K562 (cell line): ENCODE measurements at regions not wholly inside any gene's neighbourhood (a gene's known extent, or its start where the extent isn't known, plus 50 kb on each side); places are given as distances from the start of the nearest gene placed in this dataset.

Experiments
- ATAC-seq: fragments of 200-7000 bp; cut with Tn5 transposase; 3 replicates; pipeline ENCODE4 v1.9.1; 2020; ENCODE audit warnings: moderate library complexity
- BruUV-seq: library from RNA; stranded (reverse); fragments of 400-500 nt; replicated peaks from 2 replicates; lab custom pipeline; 2021; lab: Mats Ljungman, UMichigan
- CTCF ChIA-PET: fragments of 300-600 bp; formaldehyde crosslinking; extraction: SDS; loops from one replicate; lab custom pipeline; 2021; ENCODE audit warnings: low intra/inter-chr PET ratio; lab: Yijun Ruan, JAX
- POLR2A ChIA-PET: fragments of 300-600, 350-650 bp; sonication (Branson Sonifier 250); formaldehyde crosslinking; extraction: SDS; loops from one replicate; lab custom pipeline; 2021; ENCODE audit warnings: antibody characterized with exemption, inconsistent platforms; lab: Yijun Ruan, JAX
- DNase-seq, 4 experiments: peaks; one replicate each; pipeline versions ENCODE4 v3.0.0 to v3.0.0-alpha.2; 2011 to 2018; ENCODE audit warnings: low spot score in 3 of 4, mixed read lengths in 3 of 4; ENCODE audit errors: extremely low read depth in 1 of 4
- FAIRE-seq: peaks from 2 replicates; lab custom pipeline; 2011; peaks lifted over from hg19 to GRCh38; lab: Jason Lieb, UNC
- H2AFZ ChIP-seq: 2 replicates; pipeline ENCODE4 v1.6.0; 2011; ENCODE audit warnings: low read depth, low read length, control low read depth, inconsistent platforms
- H3K27ac ChIP-seq: fragments of 200-600 bp; 3 replicates; pipeline ENCODE4 v1.8.0; 2011; ENCODE audit warnings: low read depth, mild to moderate bottlenecking, control low read depth, inconsistent platforms, low read length, moderate library complexity, mixed read lengths; ENCODE audit errors: extremely low read depth
- H3K27me3 ChIP-seq, 2 experiments: fragments of 300-600 bp in 1 of 2; 2 replicates in 1 of 2; 3 replicates in 1 of 2; pipeline versions ENCODE4 v1.6.0 to v1.8.0; 2011; ENCODE audit warnings: inconsistent platforms in 2 of 2, low read length in 2 of 2, mild to moderate bottlenecking in 1 of 2, mixed read lengths in 1 of 2, moderate library complexity in 1 of 2; ENCODE audit not compliant: control insufficient read depth in 2 of 2, insufficient read depth in 2 of 2
- H3K36me3 ChIP-seq: fragments of 300-600 bp; 3 replicates; pipeline ENCODE4 v1.8.0; 2011; ENCODE audit warnings: mild to moderate bottlenecking, low read length, inconsistent platforms; ENCODE audit not compliant: control insufficient read depth, insufficient read depth
- H3K4me1 ChIP-seq, 2 experiments: fragments of 200-600 bp in 1 of 2; replicated peaks in 1 of 2; 2 replicates in 1 of 2; 3 replicates in 1 of 2; pipeline versions ENCODE4 v1.5.1 to v1.8.0; 2011; ENCODE audit warnings: inconsistent platforms in 2 of 2, low read length in 2 of 2, mild to moderate bottlenecking in 1 of 2, mixed read lengths in 1 of 2, moderate library complexity in 1 of 2; ENCODE audit not compliant: control insufficient read depth in 2 of 2, insufficient read depth in 2 of 2
- H3K4me2 ChIP-seq: 2 replicates; pipeline ENCODE4 v1.6.1; 2011; ENCODE audit warnings: low read length, control low read depth, inconsistent platforms, mixed read lengths; ENCODE audit not compliant: insufficient read depth
- H3K4me3 ChIP-seq: fragments of 200-600 bp; sonication (generic), shearing (Covaris generic); 2 replicates; pipeline ENCODE4 v1.5.1; 2016; ENCODE audit warnings: control low read depth, inconsistent platforms
- H3K79me2 ChIP-seq: fragments of 200-600 bp; 3 replicates; pipeline ENCODE4 v1.8.0; 2011; ENCODE audit warnings: low read length, inconsistent platforms; ENCODE audit not compliant: control insufficient read depth, insufficient read depth
- H3K9ac ChIP-seq, 2 experiments: 2 replicates each; pipeline versions ENCODE4 v1.6.0 to v1.6.1; 2011; ENCODE audit warnings: low read depth in 2 of 2, low read length in 2 of 2, control low read depth in 1 of 2, inconsistent platforms in 1 of 2, mild to moderate bottlenecking in 1 of 2, mixed read lengths in 1 of 2; ENCODE audit not compliant: insufficient read depth in 1 of 2
- H3K9me1 ChIP-seq: one replicate; pipeline ENCODE4 v1.6.0; 2011; ENCODE audit warnings: inconsistent platforms, mild to moderate bottlenecking, low read length, moderate library complexity; ENCODE audit not compliant: control insufficient read depth, insufficient read depth
- H3K9me3 ChIP-seq: replicated peaks from 2 replicates; pipeline ENCODE4 v1.5.1; 2011; ENCODE audit warnings: low read depth, low read length, inconsistent platforms; ENCODE audit not compliant: control insufficient read depth, insufficient read depth
- H4K20me1 ChIP-seq: replicated peaks from 2 replicates; pipeline ENCODE4 v1.6.1; 2011; ENCODE audit warnings: low read length, inconsistent platforms, mixed read lengths; ENCODE audit not compliant: control insufficient read depth, insufficient read depth
- FOXP1 ChIP-seq: sonication (generic); formaldehyde crosslinking; IDR thresholded peaks from 2 replicates; pipeline ENCODE4 v1.8.0; 2022; ENCODE audit warnings: mild to moderate bottlenecking, missing genetic modification reagents
- MAFG ChIP-seq: fragments of 450-650 bp; conservative IDR thresholded peaks from 2 replicates; pipeline ENCODE4 v1.6.1; 2016; ENCODE audit warnings: missing genetic modification characterization, missing compliant biosample characterization
- NONO ChIP-seq, 2 experiments: fragments of 200-400 bp in 1 of 2; fragments of 450-650 bp in 1 of 2; formaldehyde crosslinking in 1 of 2; IDR thresholded peaks; 2 replicates each; pipeline ENCODE4 v1.6.1; 2017; ENCODE audit warnings: low read depth in 2 of 2, mild to moderate bottlenecking in 2 of 2, moderate library complexity in 2 of 2, low read length in 1 of 2
- POLR2G ChIP-seq: fragments of 200-400 bp; formaldehyde crosslinking; IDR thresholded peaks from 2 replicates; pipeline ENCODE4 v1.6.1; 2017; ENCODE audit warnings: low read depth, mild to moderate bottlenecking, antibody characterized with exemption, low read length, moderate library complexity
- SP1 ChIP-seq: sonication (generic); formaldehyde crosslinking; IDR thresholded peaks from 2 replicates; pipeline ENCODE4 v1.8.1; 2022; ENCODE audit warnings: mild to moderate bottlenecking, missing genetic modification reagents
- TAF15 ChIP-seq: fragments of 200-400 bp; formaldehyde crosslinking; IDR thresholded peaks from 2 replicates; pipeline ENCODE4 v1.6.1; 2017; ENCODE audit warnings: mild to moderate bottlenecking, low read depth, low read length, moderate library complexity
- WGBS: fragments of 100-300 bp; shearing (Covaris generic); methylation state at CpG from one replicate; pipeline ENCODE4 v1.1.6; 2016; ENCODE audit warnings: low coverage, mixed read lengths; ENCODE audit not compliant: insufficient coverage; ENCODE audit errors: missing lambda C conversion rate; 5-methylcytosine and 5-hydroxymethylcytosine counted together
- in situ Hi-C: fragments of 300-500 bp; cut with MboI; formaldehyde crosslinking; loops from 4 replicates; pipeline ENCODE4 v1.15.0; 2018; ENCODE audit warnings: inconsistent platforms, mixed read lengths
- intact Hi-C: fragments of 100-400 bp; cut with micrococcal nuclease; formaldehyde crosslinking; loops from 2 replicates; pipeline ENCODE4 v1.14.2; 2022
- TF ChIP-seq, protein P1 (sequence below): fragments of 250-450 bp; sonication (Bioruptor Pico); IDR thresholded peaks from 2 replicates; pipeline ENCODE4 v1.5.1; 2021; ENCODE audit warnings: mild to moderate bottlenecking
- TF ChIP-seq, protein P2 (sequence below): sonication (generic); IDR thresholded peaks from 2 replicates; pipeline ENCODE4 v1.6.1; 2016

DNA sequence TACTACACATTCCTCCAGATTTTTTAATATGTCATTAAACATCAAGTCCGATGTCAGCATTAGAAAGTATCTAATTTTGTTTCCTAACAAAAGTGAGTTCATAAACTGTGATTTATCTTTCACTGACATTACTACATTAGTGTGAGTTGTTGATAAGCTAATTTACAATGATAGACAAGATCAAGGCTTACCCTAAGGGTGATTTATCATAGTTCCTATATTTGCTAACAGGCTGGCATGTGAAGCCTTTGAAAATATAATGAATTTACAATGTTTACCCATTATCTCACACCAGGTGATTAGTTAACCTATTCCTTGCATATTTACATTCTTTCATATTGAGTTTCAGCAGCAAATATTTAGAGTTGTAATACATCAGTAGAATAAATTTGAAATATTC, 1096.9 kb upstream of the NUDT12 start:
- H3K9ac ChIP-seq = no peak overlapping the region
- no peaks in the 10 kb centered on the region for H3K4me1 ChIP-seq
- H3K79me2 ChIP-seq = no peaks in the 10 kb centered on the region
- DNase-seq = no peak
- 0% methylated on average over 1 of the region's 1 CpG for WGBS
- H4K20me1 ChIP-seq = no peaks in the 10 kb centered on the region
- TF ChIP-seq, protein P1, sequence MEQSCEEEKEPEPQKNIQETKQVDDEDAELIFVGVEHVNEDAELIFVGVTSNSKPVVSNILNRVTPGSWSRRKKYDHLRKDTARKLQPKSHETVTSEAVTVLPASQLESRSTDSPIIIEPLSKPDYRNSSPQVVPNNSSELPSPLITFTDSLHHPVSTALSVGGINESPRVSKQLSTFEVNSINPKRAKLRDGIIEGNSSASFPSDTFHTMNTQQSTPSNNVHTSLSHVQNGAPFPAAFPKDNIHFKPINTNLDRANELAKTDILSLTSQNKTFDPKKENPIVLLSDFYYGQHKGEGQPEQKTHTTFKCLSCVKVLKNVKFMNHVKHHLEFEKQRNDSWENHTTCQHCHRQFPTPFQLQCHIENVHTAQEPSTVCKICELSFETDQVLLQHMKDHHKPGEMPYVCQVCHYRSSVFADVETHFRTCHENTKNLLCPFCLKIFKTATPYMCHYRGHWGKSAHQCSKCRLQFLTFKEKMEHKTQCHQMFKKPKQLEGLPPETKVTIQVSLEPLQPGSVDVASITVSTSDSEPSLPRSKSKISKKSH (CRISPR knock-in tag) = no peak
- TF ChIP-seq MAFG (tag) (no peak), POLR2G (no peak), SP1 (CRISPR knock-in tag) (no peak), FOXP1 (CRISPR knock-in tag) (no peak), NONO (IDR thresholded peaks at IDR 0.05; ENCODE audit: low read depth in 2 of 2, low read length in 1 of 2) (no peak), TAF15 (no peak)
- TF ChIP-seq, protein P2, sequence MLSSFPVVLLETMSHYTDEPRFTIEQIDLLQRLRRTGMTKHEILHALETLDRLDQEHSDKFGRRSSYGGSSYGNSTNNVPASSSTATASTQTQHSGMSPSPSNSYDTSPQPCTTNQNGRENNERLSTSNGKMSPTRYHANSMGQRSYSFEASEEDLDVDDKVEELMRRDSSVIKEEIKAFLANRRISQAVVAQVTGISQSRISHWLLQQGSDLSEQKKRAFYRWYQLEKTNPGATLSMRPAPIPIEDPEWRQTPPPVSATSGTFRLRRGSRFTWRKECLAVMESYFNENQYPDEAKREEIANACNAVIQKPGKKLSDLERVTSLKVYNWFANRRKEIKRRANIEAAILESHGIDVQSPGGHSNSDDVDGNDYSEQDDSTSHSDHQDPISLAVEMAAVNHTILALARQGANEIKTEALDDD = no peak
- POLR2A ChIA-PET = no interaction called here
- no TSS peak for BruUV-seq
- no peak overlapping the region for H3K4me3 ChIP-seq
- no peaks in the 10 kb centered on the region; the same call in 1 of the 2 replicates for H3K9me3 ChIP-seq
- intact Hi-C loops (no loop called here), in situ Hi-C loops (no loop called here)
- ATAC-seq = no peak
- H3K27me3 ChIP-seq = no peaks in the 10 kb centered on the region
- CTCF ChIA-PET = no interaction called here
- FAIRE-seq = no peak
- no peak overlapping the region for H2AFZ ChIP-seq
- H3K4me2 ChIP-seq = no peak overlapping the region
- no peaks in the 10 kb centered on the region for H3K9me1 ChIP-seq
- H3K27ac ChIP-seq = no peak overlapping the region
- no peaks in the 10 kb centered on the region for H3K36me3 ChIP-seq
